H9 (cell line): ENCODE measurements at regions not wholly inside any gene's neighbourhood (a gene's known extent, or its start where the extent isn't known, plus 50 kb on each side); places are given as distances from the start of the nearest gene placed in this dataset.

Experiments used
- DNase-seq: peaks from one replicate; pipeline ENCODE4 v3.0.0-alpha.2; 2017
- H2AFZ ChIP-seq: one replicate; pipeline ENCODE4 v1.6.1; 2013; ENCODE audit warnings: mild to moderate bottlenecking, low read length, control low read depth, moderate library complexity
- H2AK5ac ChIP-seq: 2 replicates; pipeline ENCODE4 v1.6.1; 2013; ENCODE audit warnings: low read length, control low read depth, mixed read lengths; ENCODE audit not compliant: insufficient read length
- H2BK120ac ChIP-seq: one replicate; pipeline ENCODE4 v1.6.1; 2013; ENCODE audit warnings: low read depth, mild to moderate bottlenecking, low read length, control low read depth, inconsistent platforms; ENCODE audit not compliant: poor library complexity, severe bottlenecking
- H2BK12ac ChIP-seq: 2 replicates; pipeline ENCODE4 v1.6.1; 2013; ENCODE audit warnings: low read length, control low read depth, mixed read lengths, low read depth; ENCODE audit not compliant: insufficient read length
- H2BK15ac ChIP-seq: 2 replicates; pipeline ENCODE4 v1.6.1; 2013; ENCODE audit warnings: low read depth, low read length, control low read depth
- H2BK20ac ChIP-seq: one replicate; pipeline ENCODE4 v1.6.1; 2013; ENCODE audit warnings: low read depth, mild to moderate bottlenecking, low read length, control low read depth, inconsistent platforms; ENCODE audit not compliant: poor library complexity, severe bottlenecking
- H2BK5ac ChIP-seq: 2 replicates; pipeline ENCODE4 v1.6.1; 2013; ENCODE audit warnings: low read length, control low read depth, mixed read lengths; ENCODE audit not compliant: insufficient read length
- H3K14ac ChIP-seq: 2 replicates; pipeline ENCODE4 v1.6.1; 2013; ENCODE audit warnings: low read length, control low read depth; ENCODE audit not compliant: insufficient read depth
- H3K18ac ChIP-seq: 2 replicates; pipeline ENCODE4 v1.6.1; 2013; ENCODE audit warnings: low read depth, mild to moderate bottlenecking, mixed read lengths, low read length, control low read depth; ENCODE audit not compliant: insufficient read length
- H3K23ac ChIP-seq: 2 replicates; pipeline ENCODE4 v1.6.1; 2013; ENCODE audit warnings: low read length, control low read depth, mixed read lengths, low read depth; ENCODE audit not compliant: insufficient read length
- H3K23me2 ChIP-seq: 2 replicates; pipeline ENCODE4 v1.6.1; 2013; ENCODE audit warnings: low read depth, mild to moderate bottlenecking, mixed read lengths, low read length, control low read depth; ENCODE audit not compliant: insufficient read length, poor library complexity, severe bottlenecking
- H3K27ac ChIP-seq: 2 replicates; pipeline ENCODE4 v1.5.1; 2013; ENCODE audit warnings: low read length, control low read depth, mixed read lengths, low read depth; ENCODE audit not compliant: insufficient read length
- H3K27me3 ChIP-seq: 2 replicates; pipeline ENCODE4 v1.6.1; 2013; ENCODE audit warnings: low read length, control low read depth, inconsistent platforms; ENCODE audit not compliant: insufficient read depth
- H3K4ac ChIP-seq: 2 replicates; pipeline ENCODE4 v1.6.1; 2013; ENCODE audit warnings: low read depth, mild to moderate bottlenecking, control low read depth, inconsistent platforms, low read length, moderate library complexity
- H3K4me1 ChIP-seq: 2 replicates; pipeline ENCODE4 v1.6.1; 2013; ENCODE audit warnings: low read length, control low read depth, inconsistent platforms; ENCODE audit not compliant: insufficient read depth
- H3K4me2 ChIP-seq: 2 replicates; pipeline ENCODE4 v1.6.1; 2013; ENCODE audit warnings: low read length, control low read depth, mixed read lengths; ENCODE audit not compliant: insufficient read length, insufficient read depth
- H3K56ac ChIP-seq: 2 replicates; pipeline ENCODE4 v1.6.1; 2013; ENCODE audit warnings: low read depth, mild to moderate bottlenecking, mixed read lengths, low read length, control low read depth; ENCODE audit not compliant: insufficient read length
- H3K79me1 ChIP-seq: 2 replicates; pipeline ENCODE4 v1.6.1; 2013; ENCODE audit warnings: low read depth, mild to moderate bottlenecking, moderate library complexity, low read length, control low read depth, inconsistent platforms; ENCODE audit not compliant: insufficient read depth, poor library complexity, severe bottlenecking
- H3K79me2 ChIP-seq: 2 replicates; pipeline ENCODE4 v1.6.1; 2013; ENCODE audit warnings: low read length, control low read depth, inconsistent platforms; ENCODE audit not compliant: insufficient read depth
- H3K9ac ChIP-seq: 2 replicates; pipeline ENCODE4 v1.6.1; 2013; ENCODE audit warnings: low read length, control low read depth, mixed read lengths; ENCODE audit not compliant: insufficient read length; ENCODE audit errors: extremely low read depth
- H3K9me3 ChIP-seq: one replicate; pipeline ENCODE4 v1.6.1; 2013; ENCODE audit warnings: low read depth, low read length, inconsistent platforms; ENCODE audit not compliant: control insufficient read depth
- H3T11ph ChIP-seq: one replicate; pipeline ENCODE4 v1.6.1; 2013; ENCODE audit warnings: mild to moderate bottlenecking, low read length, control low read depth, inconsistent platforms
- H4K20me1 ChIP-seq: one replicate; pipeline ENCODE4 v1.6.1; 2013; ENCODE audit not compliant: control insufficient read depth, insufficient read length, insufficient read depth
- H4K5ac ChIP-seq: 2 replicates; pipeline ENCODE4 v1.6.1; 2013; ENCODE audit warnings: low read depth, mild to moderate bottlenecking, mixed read lengths, low read length, control low read depth; ENCODE audit not compliant: insufficient read length
- H4K8ac ChIP-seq: replicated peaks from 2 replicates; pipeline ENCODE4 v1.6.1; 2013; ENCODE audit warnings: low read length, control low read depth, mixed read lengths, low read depth; ENCODE audit not compliant: insufficient read length
- H4K91ac ChIP-seq: 2 replicates; pipeline ENCODE4 v1.6.1; 2013; ENCODE audit warnings: low read depth, mild to moderate bottlenecking, moderate library complexity, mixed read lengths, low read length, control low read depth; ENCODE audit not compliant: insufficient read length
- H3K27ac Mint-ChIP-seq, 3 experiments: 2 replicates in 2 of 3; 3 replicates in 1 of 3; pipeline ENCODE4 v1.8.0; 2020 to 2021; ENCODE audit warnings: mixed read lengths in 3 of 3, mild to moderate bottlenecking in 1 of 3, moderate library complexity in 1 of 3
- H3K27me3 Mint-ChIP-seq: 2 replicates; pipeline ENCODE4 v1.8.0; 2021; ENCODE audit warnings: low read depth, mild to moderate bottlenecking, moderate library complexity, mixed read lengths
- H3K36me3 Mint-ChIP-seq, 3 experiments: 2 replicates in 2 of 3; 3 replicates in 1 of 3; pipeline ENCODE4 v1.8.0; 2020 to 2021; ENCODE audit warnings: low read depth in 3 of 3, mixed read lengths in 3 of 3; ENCODE audit not compliant: insufficient read depth in 1 of 3
- H3K4me1 Mint-ChIP-seq, 2 experiments: 2 replicates each; pipeline ENCODE4 v1.8.0; 2020; ENCODE audit warnings: mixed read lengths in 2 of 2
- H3K4me3 Mint-ChIP-seq, 2 experiments: 2 replicates in 1 of 2; 3 replicates in 1 of 2; pipeline ENCODE4 v1.8.0; 2020 to 2021; ENCODE audit warnings: mild to moderate bottlenecking in 2 of 2, mixed read lengths in 2 of 2, moderate library complexity in 1 of 2
- H3K9me3 Mint-ChIP-seq, 2 experiments: 2 replicates in 1 of 2; 3 replicates in 1 of 2; pipeline ENCODE4 v1.8.0; 2020; ENCODE audit warnings: mild to moderate bottlenecking in 2 of 2, mixed read lengths in 2 of 2, moderate library complexity in 1 of 2
- WGBS: extraction: QIAGEN DNeasy Blood & Tissue Kit; methylation state at CpG from one replicate; pipeline ENCODE4 v1.1.7; 2013; ENCODE audit warnings: missing lambda C conversion rate, low lambda C conversion rate, mixed read lengths; ENCODE audit not compliant: insufficient read length; ENCODE audit errors: extremely low coverage; 5-methylcytosine and 5-hydroxymethylcytosine counted together
- TF ChIP-seq, protein P1 (sequence below): fragments of 200-600 bp; sonication (generic); conservative IDR thresholded peaks from 3 replicates; pipeline ENCODE4 v1.8.0; 2021; ENCODE audit warnings: antibody characterized with exemption, mild to moderate bottlenecking

DNA sequence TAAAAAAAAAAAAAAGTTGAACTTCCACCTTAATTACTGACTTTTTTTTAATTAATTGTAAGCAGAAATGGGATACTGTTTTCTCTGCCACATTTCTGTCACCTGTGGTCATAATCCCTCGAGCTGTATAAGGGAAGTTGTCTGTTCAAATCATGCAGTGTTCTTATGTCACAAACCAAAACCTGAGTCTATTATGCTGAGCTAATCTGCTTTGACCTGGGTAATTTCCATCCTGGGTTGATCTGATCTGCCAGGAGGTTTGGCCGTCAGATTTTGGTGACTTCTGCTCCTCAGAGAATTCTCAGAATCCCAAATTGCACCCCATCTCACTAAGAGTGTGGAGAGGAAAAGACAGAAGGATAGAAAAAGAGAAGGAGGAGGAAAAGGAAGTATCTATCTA lies 683.1 kb downstream of the KCTD8 start:
- no CpG with 5 or more reads among the region's 2 CpGs for WGBS
- H3K4me1 Mint-ChIP-seq = no peaks in the 10 kb centered on the region

More for the DNA sequence above, 683.1 kb downstream of the KCTD8 start:
- Histone ChIP-seq H3K27me3 (no peaks in the 10 kb centered on the region), H4K91ac (no peak overlapping the region), H3K23me2 (no peaks in the 10 kb centered on the region), H2AK5ac (no peak overlapping the region), H3K23ac (no peak overlapping the region), H3K4me2 (no peak overlapping the region), H3K79me2 (no peaks in the 10 kb centered on the region), H4K5ac (no peak overlapping the region), H3K18ac (no peak overlapping the region), H2AFZ (no peak overlapping the region), H4K8ac (no peak overlapping the region), H3K4ac (no peak overlapping the region), H3K27ac (no peak overlapping the region), H3K9me3 (no peaks in the 10 kb centered on the region), H3T11ph (no peak overlapping the region), H2BK15ac (no peak overlapping the region), H2BK20ac (no peak overlapping the region), H3K4me1 (no peaks in the 10 kb centered on the region; the same call in 1 of the 2 replicates), H3K79me1 (no peaks in the 10 kb centered on the region), H3K9ac (no peak overlapping the region), H4K20me1 (no peaks in the 10 kb centered on the region), H2BK12ac (no peak overlapping the region), H3K56ac (no peak overlapping the region), H2BK5ac (no peak overlapping the region), H3K14ac (no peak overlapping the region), H2BK120ac (no peak overlapping the region)
- Mint-ChIP-seq H3K36me3 (peaks cover 0 to 6% (median 0%) of the 10 kb centered on the region in 3 experiments; a peak in 2 of 7 replicates), H3K4me3 (no peak overlapping the region), H3K27ac (no peak overlapping the region), H3K27me3 (no peaks in the 10 kb centered on the region), H3K9me3 (peaks cover 0 to 4% of the 10 kb centered on the region in 2 experiments; a peak in 2 of 5 replicates)
- TF ChIP-seq, protein P1, sequence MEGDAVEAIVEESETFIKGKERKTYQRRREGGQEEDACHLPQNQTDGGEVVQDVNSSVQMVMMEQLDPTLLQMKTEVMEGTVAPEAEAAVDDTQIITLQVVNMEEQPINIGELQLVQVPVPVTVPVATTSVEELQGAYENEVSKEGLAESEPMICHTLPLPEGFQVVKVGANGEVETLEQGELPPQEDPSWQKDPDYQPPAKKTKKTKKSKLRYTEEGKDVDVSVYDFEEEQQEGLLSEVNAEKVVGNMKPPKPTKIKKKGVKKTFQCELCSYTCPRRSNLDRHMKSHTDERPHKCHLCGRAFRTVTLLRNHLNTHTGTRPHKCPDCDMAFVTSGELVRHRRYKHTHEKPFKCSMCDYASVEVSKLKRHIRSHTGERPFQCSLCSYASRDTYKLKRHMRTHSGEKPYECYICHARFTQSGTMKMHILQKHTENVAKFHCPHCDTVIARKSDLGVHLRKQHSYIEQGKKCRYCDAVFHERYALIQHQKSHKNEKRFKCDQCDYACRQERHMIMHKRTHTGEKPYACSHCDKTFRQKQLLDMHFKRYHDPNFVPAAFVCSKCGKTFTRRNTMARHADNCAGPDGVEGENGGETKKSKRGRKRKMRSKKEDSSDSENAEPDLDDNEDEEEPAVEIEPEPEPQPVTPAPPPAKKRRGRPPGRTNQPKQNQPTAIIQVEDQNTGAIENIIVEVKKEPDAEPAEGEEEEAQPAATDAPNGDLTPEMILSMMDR = no peak
- no peak for DNase-seq
